Endothelial cell of umbilical vein (primary cell): ENCODE measurements at regions not wholly inside any gene's neighbourhood (a gene's known extent, or its start where the extent isn't known, plus 50 kb on each side); places are given as distances from the start of the nearest gene placed in this dataset.

Experiments
- BruUV-seq: library from RNA; stranded (reverse); fragments of 400-500 nt; replicated peaks from 2 replicates; lab custom pipeline; 2021; lab: Mats Ljungman, UMichigan
- CTCF ChIA-PET: fragments of 300-600, 350-600 bp; sonication (Branson Sonifier 250); formaldehyde crosslinking; loops from one replicate; lab custom pipeline; 2021; ENCODE audit warnings: antibody characterized with exemption, inconsistent platforms; lab: Charles Lee
- POLR2A ChIA-PET: fragments of 300-600, 350-600 bp; sonication (Branson Sonifier 250); formaldehyde crosslinking; loops from one replicate; lab custom pipeline; 2021; ENCODE audit warnings: antibody characterized with exemption, inconsistent platforms; lab: Charles Lee
- DNase-seq: peaks from one replicate; pipeline ENCODE4 v3.0.0-alpha.2; 2011; ENCODE audit warnings: low read depth, low spot score
- FAIRE-seq: peaks from 2 replicates; lab custom pipeline; 2011; peaks lifted over from hg19 to GRCh38; lab: Jason Lieb, UNC
- H2AFZ ChIP-seq: 2 replicates; pipeline ENCODE4 v1.6.0; 2012; ENCODE audit warnings: low read depth, low read length, control low read depth, inconsistent platforms
- H3K27ac ChIP-seq: 2 replicates; pipeline ENCODE4 v1.5.1; 2011; ENCODE audit warnings: low read depth, mild to moderate bottlenecking, control low read depth, low read length, moderate library complexity; ENCODE audit not compliant: insufficient read depth
- H3K27me3 ChIP-seq, 2 experiments: 2 replicates each; pipeline versions ENCODE4 v1.6.0 to v1.6.1; 2011; ENCODE audit warnings: low read length in 2 of 2, mixed read lengths in 1 of 2; ENCODE audit not compliant: control insufficient read depth in 2 of 2, insufficient read depth in 2 of 2
- H3K36me3 ChIP-seq, 2 experiments: 2 replicates in 1 of 2; 3 replicates in 1 of 2; pipeline ENCODE4 v1.5.1; 2011; ENCODE audit warnings: low read length in 2 of 2, mild to moderate bottlenecking in 1 of 2, moderate library complexity in 1 of 2; ENCODE audit not compliant: control insufficient read depth in 2 of 2, insufficient read depth in 2 of 2; ENCODE audit errors: extremely low read depth in 1 of 2
- H3K4me1 ChIP-seq: 3 replicates; pipeline ENCODE4 v1.5.1; 2011; ENCODE audit warnings: mild to moderate bottlenecking, low read length; ENCODE audit not compliant: control insufficient read depth, insufficient read depth; ENCODE audit errors: extremely low read depth
- H3K4me2 ChIP-seq: 2 replicates; pipeline ENCODE4 v1.6.1; 2011; ENCODE audit warnings: low read length, control low read depth, mixed read lengths; ENCODE audit not compliant: insufficient read depth
- H3K4me3 ChIP-seq, 3 experiments: fragments of 200-600 bp in 1 of 3; sonication (generic), shearing (Covaris generic) in 1 of 3; replicated peaks in 1 of 3; 2 replicates each; pipeline ENCODE4 v1.5.1; 2011 to 2016; ENCODE audit warnings: control low read depth in 3 of 3, low read length in 3 of 3, mild to moderate bottlenecking in 2 of 3, inconsistent platforms in 1 of 3, low read depth in 1 of 3, moderate library complexity in 1 of 3; ENCODE audit not compliant: insufficient read depth in 1 of 3
- H3K79me2 ChIP-seq: 2 replicates; pipeline ENCODE4 v1.6.0; 2012; ENCODE audit warnings: low read length, inconsistent platforms; ENCODE audit not compliant: control insufficient read depth, insufficient read depth
- H3K9ac ChIP-seq: replicated peaks from 2 replicates; pipeline ENCODE3; 2011; ENCODE audit warnings: low read length, control low read depth; ENCODE audit not compliant: insufficient read depth; ENCODE audit errors: extremely low read depth
- H3K9me1 ChIP-seq: replicated peaks from 3 replicates; pipeline ENCODE4 v1.6.0; 2011; ENCODE audit warnings: mild to moderate bottlenecking, low read length; ENCODE audit not compliant: control insufficient read depth, insufficient read depth; ENCODE audit errors: extremely low read depth
- H3K9me3 ChIP-seq: replicated peaks from 2 replicates; pipeline ENCODE4 v1.5.1; 2012; ENCODE audit warnings: low read length, inconsistent platforms; ENCODE audit not compliant: control insufficient read depth, insufficient read depth
- H4K20me1 ChIP-seq: replicated peaks from 2 replicates; pipeline ENCODE3; 2011; ENCODE audit warnings: mild to moderate bottlenecking, low read length; ENCODE audit not compliant: control insufficient read depth, insufficient read depth; ENCODE audit errors: extremely low read depth
- CTCF ChIP-seq, 2 donors: IDR thresholded peaks; 1 replicate in 1 of 2; 2 replicates in 1 of 2; pipeline ENCODE4 v1.5.1; 2011; ENCODE audit warnings: low read length in 2 of 2, mild to moderate bottlenecking in 2 of 2, moderate library complexity in 2 of 2, control low read depth in 1 of 2, inconsistent platforms in 1 of 2, low read depth in 1 of 2; ENCODE audit not compliant: insufficient read depth in 1 of 2; ENCODE audit errors: extremely low read depth in 1 of 2
- EZH2 ChIP-seq: IDR thresholded peaks from 2 replicates; pipeline ENCODE4 v1.6.1; 2012; ENCODE audit warnings: borderline replicate concordance, low read depth, mild to moderate bottlenecking, moderate library complexity, low read length, inconsistent platforms; ENCODE audit not compliant: severe bottlenecking
- FOS ChIP-seq: IDR thresholded peaks from 2 replicates; pipeline ENCODE4 v1.6.1; 2011; ENCODE audit warnings: mild to moderate bottlenecking, low read length, moderate library complexity, borderline replicate concordance; ENCODE audit not compliant: insufficient read depth
- GATA2 ChIP-seq: IDR thresholded peaks from 2 replicates; pipeline ENCODE4 v1.7.0; 2011; ENCODE audit warnings: low read depth, mild to moderate bottlenecking, moderate library complexity, mixed read lengths, low read length; ENCODE audit not compliant: insufficient read length, insufficient read depth
- JUN ChIP-seq: IDR thresholded peaks from 2 replicates; pipeline ENCODE4 v1.6.1; 2011; ENCODE audit warnings: borderline replicate concordance, low read depth; ENCODE audit not compliant: insufficient read length, insufficient read depth
- MAX ChIP-seq: IDR thresholded peaks from 2 replicates; pipeline ENCODE4 v1.6.1; 2011; ENCODE audit not compliant: insufficient read depth, insufficient read length
- MYC ChIP-seq: IDR thresholded peaks from one replicate; pipeline ENCODE4 v1.6.1; 2011; ENCODE audit warnings: mild to moderate bottlenecking, low read depth, low read length
- POLR2A ChIP-seq: IDR thresholded peaks from 2 replicates; pipeline ENCODE4 v1.6.1; 2012; ENCODE audit warnings: low read depth, mild to moderate bottlenecking, control low read depth, low read length
- POLR2AphosphoS5 ChIP-seq: IDR thresholded peaks from 2 replicates; pipeline ENCODE4 v1.6.1; 2012; ENCODE audit warnings: low read depth, mild to moderate bottlenecking, control low read depth, low read length, moderate library complexity; ENCODE audit not compliant: insufficient read depth
- dilution Hi-C: fragments of 300-500 bp; cut with MboI; formaldehyde crosslinking; loops from one replicate; pipeline ENCODE4 v1.15.0; 2019; ENCODE audit warnings: low sequenced_read_pairs; ENCODE audit not compliant: extremely low pct_ligation_motif_present
- intact Hi-C: fragments of 100-400 bp; cut with micrococcal nuclease; formaldehyde crosslinking; loops from one replicate; pipeline ENCODE4 v1.10.0; 2022

DNA sequence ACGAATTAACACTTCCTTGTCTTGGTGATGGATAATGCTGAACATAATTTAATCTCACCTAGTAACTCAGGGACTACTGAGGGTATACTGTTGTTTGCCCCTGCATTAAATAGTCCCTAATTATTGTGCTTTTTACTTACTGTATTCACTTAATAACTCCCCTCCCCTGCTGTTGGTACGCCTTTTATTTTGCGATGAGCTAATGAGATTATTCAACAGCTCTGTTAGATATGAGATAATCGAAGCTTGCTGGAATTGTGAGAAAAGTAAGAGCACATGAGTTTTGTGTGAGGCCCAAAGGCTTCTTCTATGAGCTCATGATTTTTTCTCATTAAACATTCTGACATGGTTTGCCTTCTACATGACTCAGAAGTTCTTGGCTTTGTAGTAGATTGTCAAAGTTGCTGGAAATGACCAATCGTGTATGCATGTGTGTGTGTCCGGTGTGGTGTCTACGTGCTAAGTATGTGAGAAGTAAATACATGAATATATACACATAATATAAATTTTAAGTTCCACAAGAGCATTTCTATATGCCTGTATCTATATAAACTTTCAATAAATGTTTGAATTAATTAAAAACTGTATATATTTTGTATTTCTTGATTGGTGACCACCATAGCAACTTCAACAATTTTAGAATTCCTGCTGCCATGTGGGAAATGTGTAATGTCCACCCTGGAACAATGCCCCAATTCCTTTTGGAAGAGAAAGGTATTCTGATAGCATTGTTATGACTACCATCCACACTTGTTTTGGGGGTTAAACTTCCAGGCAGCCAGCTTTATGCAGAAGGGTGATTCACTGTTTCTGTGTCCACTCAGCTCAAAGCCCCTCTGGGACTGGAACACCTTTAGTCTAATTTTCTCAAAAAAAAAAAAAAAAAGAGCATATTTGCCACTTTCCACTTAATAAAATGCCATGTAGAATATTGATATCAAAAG is 106.2 kb downstream of the SAMD9 start:
- Histone ChIP-seq H3K9me3 (no peaks in the 10 kb centered on the region), H3K9me1 (no peaks in the 10 kb centered on the region), H2AFZ (no peak overlapping the region), H3K27me3 (no peaks in the 10 kb centered on the region), H3K9ac (peak overlapping the region; percentile 68), H3K4me1 (peaks cover 50% of the 10 kb centered on the region), H3K27ac (peak overlapping the region; percentile 94), H3K79me2 (no peaks in the 10 kb centered on the region), H4K20me1 (no peaks in the 10 kb centered on the region), H3K4me2 (peak overlapping the region; percentile 75), H3K36me3 (no peaks in the 10 kb centered on the region), H3K4me3 (no peak overlapping the region)
- intact Hi-C loops (loop anchor here (1.0 to 5.0 kb wide), 10 partner anchors 44 to 1171 kb away; partner anchors contain the start of gene SAMD9L), dilution Hi-C loops (no loop called here)
- TF ChIP-seq GATA2 (no peak), MYC (no peak), MAX (peak; percentile 27), FOS (no peak), CTCF (IDR thresholded peaks at IDR 0.05; ENCODE audit: extremely low read depth in 1 of 2, insufficient read depth in 1 of 2, low read depth in 1 of 2, low read length in 2 of 2) (no peak), POLR2AphosphoS5 (peak; percentile 31), JUN (peak; percentile 92), EZH2 (no peak), POLR2A (no peak)
- ChIA-PET POLR2A (interaction anchor here (0.9 kb wide), 1 partner anchor 36 kb away, joined by 3 read pairs; no protein-coding TSS in a partner anchor), CTCF (interaction anchor here (0.6 to 2.1 kb wide), 14 partner anchors 12 to 483 kb away, joined by 3 to 12 read pairs (median 4); partner anchors contain the start of genes CDK6, PEX1 and RBM48)
- FAIRE-seq (peak; percentile 91), DNase-seq (peak; percentile 94)
- no TSS peak for BruUV-seq
